GM19372 (cell line): ENCODE measurements at regions not wholly inside any gene's neighbourhood (a gene's known extent, or its start where the extent isn't known, plus 50 kb on each side); places are given as distances from the start of the nearest gene placed in this dataset.
"Not testable (repeated sequence)": the region's sequence is repeated elsewhere in the genome, so short reads cannot be mapped to it uniquely, and the experiment has no call there.

Experiments
- ATAC-seq: cut with Tn5 transposase; IDR thresholded peaks from one replicate; pipeline ENCODE4 v1.9.1; 2021; ENCODE audit warnings: mild to moderate bottlenecking, low read depth, moderate library complexity; ENCODE audit not compliant: unreplicated experiment

GRCh38 chr2:81462420-81462819 is 1157.9 kb upstream of the LRRTM1 start:
- no peak for ATAC-seq

- ATAC-seq: no peak
These were observed 1140.6 kb upstream of the LRRTM1 start for GRCh38 chr2:81445176-81445575.

GRCh38 chr2:81437456-81438000 is 1133.0 kb upstream of the LRRTM1 start:
- ATAC-seq: no peak

GRCh38 chr2:81436256-81436655 is 1131.7 kb upstream of the LRRTM1 start:
- ATAC-seq: no peak

GRCh38 chr2:81412681-81413080 is 1108.1 kb upstream of the LRRTM1 start:
- no peak for ATAC-seq

- ATAC-seq: no peak
These were observed 1099.0 kb upstream of the LRRTM1 start for GRCh38 chr2:81403508-81403907.

- no peak for ATAC-seq
These were observed 1092.0 kb upstream of the LRRTM1 start for GRCh38 chr2:81396417-81397019.

GRCh38 chr2:81395746-81396145 is 1091.2 kb upstream of the LRRTM1 start:
- no peak for ATAC-seq

- no peak for ATAC-seq
These were observed 1084.7 kb upstream of the LRRTM1 start for GRCh38 chr2:81389203-81389602.

- no peak for ATAC-seq
These were observed 1059.2 kb upstream of the LRRTM1 start for GRCh38 chr2:81363800-81364199.

- ATAC-seq: not testable (repeated sequence)
These were observed 1057.9 kb upstream of the LRRTM1 start for GRCh38 chr2:81362468-81362867.

GRCh38 chr2:81355436-81355835 is 1050.9 kb upstream of the LRRTM1 start:
- ATAC-seq: no peak

- ATAC-seq: no peak
These were observed 1029.5 kb upstream of the LRRTM1 start for GRCh38 chr2:81334046-81334445.

- no peak for ATAC-seq
These were observed 1024.4 kb upstream of the LRRTM1 start for GRCh38 chr2:81328968-81329367.

- no peak for ATAC-seq
These were observed 1023.4 kb upstream of the LRRTM1 start for GRCh38 chr2:81327911-81328310.

GRCh38 chr2:81324046-81324445 is 1019.5 kb upstream of the LRRTM1 start:
- ATAC-seq: no peak

GRCh38 chr2:81304154-81304830 is 999.7 kb upstream of the LRRTM1 start:
- ATAC-seq: no peak

- no peak for ATAC-seq
These were observed 998.8 kb upstream of the LRRTM1 start for GRCh38 chr2:81303321-81303720.

GRCh38 chr2:81299841-81300240 is 995.3 kb upstream of the LRRTM1 start:
- no peak for ATAC-seq

GRCh38 chr2:81290846-81291245 is 986.3 kb upstream of the LRRTM1 start:
- no peak for ATAC-seq

GRCh38 chr2:81283081-81283480 is 978.5 kb upstream of the LRRTM1 start:
- no peak for ATAC-seq

- no peak for ATAC-seq
These were observed 977.7 kb upstream of the LRRTM1 start for GRCh38 chr2:81282151-81282769.
